OCI-LY7 (cell line): ENCODE measurements at regions not wholly inside any gene's neighbourhood (a gene's known extent, or its start where the extent isn't known, plus 50 kb on each side); places are given as distances from the start of the nearest gene placed in this dataset.

Source experiments
- EZH2phosphoT487 ChIP-seq: fragments of 200-600 bp; sonication (generic); IDR thresholded peaks from 2 replicates; pipeline ENCODE4 v1.6.1; 2018; ENCODE audit warnings: low read depth, borderline replicate concordance, mild to moderate bottlenecking, mixed run types, antibody characterized with exemption, low read length, moderate library complexity, mixed read lengths
- TF ChIP-seq, protein P1 (sequence below): fragments of 200-600 bp; sonication (generic); conservative IDR thresholded peaks from 2 replicates; pipeline ENCODE4 v1.5.1; 2014; ENCODE audit warnings: mild to moderate bottlenecking, antibody characterized with exemption, low read length, moderate library complexity, mixed read lengths

DNA sequence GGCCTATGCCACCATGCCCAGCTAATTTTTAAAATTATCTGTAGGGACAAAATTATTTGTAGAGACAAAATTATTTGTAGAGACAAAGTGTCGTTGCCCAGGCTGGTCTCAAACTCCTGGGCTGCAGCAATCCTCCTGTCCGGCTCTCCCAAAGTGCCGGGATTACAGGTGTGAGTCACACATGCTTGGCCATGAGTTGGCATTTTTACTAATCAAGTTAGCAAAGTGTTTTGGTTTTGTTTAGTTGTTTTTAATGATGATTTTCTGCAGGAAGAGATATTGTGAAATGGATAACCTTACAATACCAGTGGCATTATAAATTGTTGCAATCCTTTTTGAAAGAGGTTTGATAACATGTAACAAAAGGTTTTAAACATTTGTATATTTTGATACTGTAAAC is 65.3 kb upstream of the MAGI3 start:
- TF ChIP-seq, protein P1, sequence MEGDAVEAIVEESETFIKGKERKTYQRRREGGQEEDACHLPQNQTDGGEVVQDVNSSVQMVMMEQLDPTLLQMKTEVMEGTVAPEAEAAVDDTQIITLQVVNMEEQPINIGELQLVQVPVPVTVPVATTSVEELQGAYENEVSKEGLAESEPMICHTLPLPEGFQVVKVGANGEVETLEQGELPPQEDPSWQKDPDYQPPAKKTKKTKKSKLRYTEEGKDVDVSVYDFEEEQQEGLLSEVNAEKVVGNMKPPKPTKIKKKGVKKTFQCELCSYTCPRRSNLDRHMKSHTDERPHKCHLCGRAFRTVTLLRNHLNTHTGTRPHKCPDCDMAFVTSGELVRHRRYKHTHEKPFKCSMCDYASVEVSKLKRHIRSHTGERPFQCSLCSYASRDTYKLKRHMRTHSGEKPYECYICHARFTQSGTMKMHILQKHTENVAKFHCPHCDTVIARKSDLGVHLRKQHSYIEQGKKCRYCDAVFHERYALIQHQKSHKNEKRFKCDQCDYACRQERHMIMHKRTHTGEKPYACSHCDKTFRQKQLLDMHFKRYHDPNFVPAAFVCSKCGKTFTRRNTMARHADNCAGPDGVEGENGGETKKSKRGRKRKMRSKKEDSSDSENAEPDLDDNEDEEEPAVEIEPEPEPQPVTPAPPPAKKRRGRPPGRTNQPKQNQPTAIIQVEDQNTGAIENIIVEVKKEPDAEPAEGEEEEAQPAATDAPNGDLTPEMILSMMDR = no peak
- TF ChIP-seq EZH2phosphoT487 = no peak
